Karpas-422 (cell line): ENCODE measurements at regions not wholly inside any gene's neighbourhood (a gene's known extent, or its start where the extent isn't known, plus 50 kb on each side); places are given as distances from the start of the nearest gene placed in this dataset.
A peak's percentile ranks its signal among the peaks of the same experiment; 100 is the strongest.

Source experiments
- DNase-seq: peaks from one replicate; pipeline ENCODE4 v3.0.0-alpha.2; 2015
- H2AFZ ChIP-seq: fragments of 200-600 bp; sonication (generic); 2 replicates; pipeline ENCODE4 v1.6.1; 2014; ENCODE audit warnings: antibody characterized with exemption, low read length, mixed read lengths
- H3K27ac ChIP-seq: fragments of 200-600 bp; sonication (generic); 2 replicates; pipeline ENCODE4 v1.5.1; 2014; ENCODE audit warnings: mild to moderate bottlenecking, low read length, moderate library complexity
- H3K27me3 ChIP-seq: fragments of 200-600 bp; sonication (generic); 2 replicates; pipeline ENCODE4 v1.6.1; 2014; ENCODE audit warnings: low read length, mixed read lengths
- H3K36me3 ChIP-seq: fragments of 200-600 bp; sonication (generic); 2 replicates; pipeline ENCODE4 v1.6.1; 2014; ENCODE audit warnings: low read length, mixed read lengths; ENCODE audit not compliant: insufficient read depth
- H3K4me1 ChIP-seq: fragments of 200-600 bp; sonication (generic); 2 replicates; pipeline ENCODE4 v1.6.1; 2014; ENCODE audit warnings: mild to moderate bottlenecking, low read length, mixed read lengths
- H3K4me2 ChIP-seq: fragments of 200-600 bp; sonication (generic); 2 replicates; pipeline ENCODE4 v1.6.1; 2014; ENCODE audit warnings: low read length, low read depth, mild to moderate bottlenecking; ENCODE audit not compliant: poor library complexity, severe bottlenecking
- H3K4me3 ChIP-seq: fragments of 200-600 bp; sonication (generic); 2 replicates; pipeline ENCODE4 v1.5.1; 2014; ENCODE audit warnings: mild to moderate bottlenecking, antibody characterized with exemption, low read length, mixed read lengths
- H3K79me2 ChIP-seq: fragments of 200-600 bp; sonication (generic); 2 replicates; pipeline ENCODE4 v1.6.1; 2014; ENCODE audit warnings: mild to moderate bottlenecking, low read length, mixed read lengths
- H3K9ac ChIP-seq: fragments of 200-600 bp; sonication (generic); 2 replicates; pipeline ENCODE4 v1.6.0; 2014; ENCODE audit warnings: low read length
- H3K9me2 ChIP-seq: fragments of 200-600 bp; sonication (generic), shearing (Covaris generic); replicated peaks from 2 replicates; pipeline ENCODE4 v1.6.0; 2014; ENCODE audit warnings: mild to moderate bottlenecking, low read length, moderate library complexity; ENCODE audit not compliant: insufficient read depth
- H3K9me3 ChIP-seq: fragments of 300-700, 200-600 bp; sonication (generic); 2 replicates; pipeline ENCODE4 v1.6.1; 2014; ENCODE audit warnings: low read length, mixed read lengths
- H4K20me1 ChIP-seq: fragments of 200-600 bp; sonication (generic); 2 replicates; pipeline ENCODE4 v1.6.1; 2014; ENCODE audit warnings: mild to moderate bottlenecking, antibody characterized with exemption, low read length, low read depth; ENCODE audit not compliant: insufficient read depth

DNA sequence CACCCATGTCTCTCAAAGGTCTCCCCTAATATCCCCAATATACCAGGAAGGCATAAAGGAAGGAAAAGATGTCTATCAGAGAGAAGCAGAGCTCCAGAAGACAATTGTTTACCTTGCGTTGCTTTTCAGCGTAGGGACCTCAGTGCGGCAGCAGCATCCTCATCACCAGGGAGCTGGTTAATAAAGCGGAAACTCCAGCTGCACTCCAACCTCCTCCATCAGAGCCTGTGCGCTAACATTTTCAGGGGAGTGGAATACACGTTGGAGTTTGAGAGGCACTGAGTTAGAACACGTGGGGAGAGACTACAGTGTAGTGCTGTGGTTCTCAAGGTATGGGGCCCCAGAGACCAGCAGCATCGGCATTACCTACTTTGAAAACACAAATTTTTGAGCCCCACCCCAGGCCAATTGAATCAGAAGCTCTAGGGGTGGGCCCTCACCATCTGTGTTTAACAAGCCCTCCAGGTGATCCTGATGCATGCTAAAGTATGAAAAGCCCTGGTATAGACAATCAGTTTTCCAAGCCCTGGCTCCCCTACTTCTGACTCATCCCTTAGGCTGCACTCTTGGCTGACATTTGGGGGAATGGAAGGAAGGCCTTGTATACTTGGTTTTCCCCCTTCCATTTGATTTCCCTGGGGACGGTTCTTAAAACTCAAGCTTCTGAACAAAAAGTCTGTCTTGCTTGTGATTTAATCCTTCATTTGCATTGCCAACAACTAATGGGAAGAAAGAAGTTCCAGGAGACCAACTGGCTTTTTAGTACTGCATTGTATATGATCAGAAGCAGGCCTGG is 419.0 kb upstream of the CCDC196 start:
- no peaks in the 10 kb centered on the region for H3K79me2 ChIP-seq
- H3K9me3 ChIP-seq = no peaks in the 10 kb centered on the region
- no peak overlapping the region for H3K4me3 ChIP-seq
- H3K36me3 ChIP-seq = no peaks in the 10 kb centered on the region
- no peaks in the 10 kb centered on the region for H3K27me3 ChIP-seq
- H3K4me1 ChIP-seq = no peaks in the 10 kb centered on the region
- DNase-seq = no peak
- no peaks in the 10 kb centered on the region for H4K20me1 ChIP-seq
- no peak overlapping the region for H3K27ac ChIP-seq
- H2AFZ ChIP-seq = no peak overlapping the region
- no peak overlapping the region for H3K4me2 ChIP-seq
- H3K9ac ChIP-seq = no peak overlapping the region
- H3K9me2 ChIP-seq = no peaks in the 10 kb centered on the region

- no peaks in the 10 kb centered on the region for H3K27me3 ChIP-seq
- H3K27ac ChIP-seq = no peak overlapping the region
- H3K4me3 ChIP-seq = no peak overlapping the region
- H3K9ac ChIP-seq = no peak overlapping the region
- H3K4me1 ChIP-seq = peaks cover under 1% of the 10 kb centered on the region
- no peak for DNase-seq
- no peaks in the 10 kb centered on the region for H3K79me2 ChIP-seq
- H4K20me1 ChIP-seq = no peaks in the 10 kb centered on the region
- H3K9me2 ChIP-seq = no peaks in the 10 kb centered on the region
- no peak overlapping the region for H3K4me2 ChIP-seq
- no peaks in the 10 kb centered on the region for H3K36me3 ChIP-seq
- H2AFZ ChIP-seq = no peak overlapping the region
- no peaks in the 10 kb centered on the region for H3K9me3 ChIP-seq
These were observed 417.1 kb upstream of the CCDC196 start for GRCh38 chr14:66069036-66069435.

DNA sequence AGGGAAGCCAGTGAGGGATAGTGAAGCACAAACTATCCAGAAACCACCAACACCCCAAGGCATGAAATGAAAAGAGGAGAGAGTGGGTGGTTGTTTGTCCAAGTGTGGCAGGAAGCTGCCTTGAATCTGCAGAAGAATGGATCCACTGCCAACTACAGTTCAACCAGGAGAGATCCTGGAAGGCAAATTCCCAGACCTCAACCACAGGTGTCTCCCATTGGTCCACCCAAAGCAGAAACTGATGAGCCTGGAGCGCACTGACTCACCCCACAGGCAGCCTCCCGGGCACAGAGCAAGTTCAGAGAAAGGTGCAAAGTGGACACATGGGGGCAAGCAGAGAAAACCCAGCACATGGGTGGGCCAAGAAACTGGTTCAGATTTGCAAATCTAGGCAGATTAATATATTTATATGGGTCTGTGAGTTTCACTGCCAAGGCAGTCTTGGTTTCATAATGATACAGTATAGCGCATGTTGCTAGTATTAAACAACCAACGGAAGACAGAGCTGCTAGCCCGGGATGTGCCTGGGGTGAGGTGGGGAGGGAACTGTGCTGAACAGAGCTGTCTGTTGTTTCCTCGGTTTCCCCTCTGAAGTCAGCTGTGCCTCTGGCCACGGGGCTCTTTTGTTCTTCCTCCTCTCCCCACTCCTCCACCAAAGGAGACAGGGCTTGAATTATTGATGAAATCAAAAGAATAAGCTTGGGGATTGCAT is 416.2 kb upstream of the CCDC196 start:
- Histone ChIP-seq H4K20me1 (no peaks in the 10 kb centered on the region), H3K4me3 (no peak overlapping the region), H3K9me2 (no peaks in the 10 kb centered on the region), H2AFZ (no peak overlapping the region), H3K79me2 (no peaks in the 10 kb centered on the region), H3K36me3 (no peaks in the 10 kb centered on the region), H3K27ac (no peak overlapping the region), H3K27me3 (no peaks in the 10 kb centered on the region), H3K4me2 (no peak overlapping the region), H3K9ac (no peak overlapping the region), H3K9me3 (no peaks in the 10 kb centered on the region), H3K4me1 (peaks cover 9% of the 10 kb centered on the region)
- DNase-seq = no peak

- no peaks in the 10 kb centered on the region for H3K9me2 ChIP-seq
- peak; percentile 90 for DNase-seq
- H4K20me1 ChIP-seq = no peaks in the 10 kb centered on the region
- no peaks in the 10 kb centered on the region for H3K9me3 ChIP-seq
- H3K27ac ChIP-seq = no peak overlapping the region
- no peaks in the 10 kb centered on the region for H3K36me3 ChIP-seq
- peaks cover 9% of the 10 kb centered on the region for H3K4me1 ChIP-seq
- no peak overlapping the region for H3K4me3 ChIP-seq
- no peaks in the 10 kb centered on the region for H3K79me2 ChIP-seq
- H2AFZ ChIP-seq = no peak overlapping the region
- H3K9ac ChIP-seq = no peak overlapping the region
- H3K4me2 ChIP-seq = no peak overlapping the region
- H3K27me3 ChIP-seq = no peaks in the 10 kb centered on the region
These were observed 415.4 kb upstream of the CCDC196 start for GRCh38 chr14:66070542-66071319.

GRCh38 chr14:66072190-66073084 is 413.7 kb upstream of the CCDC196 start:
- H3K9me2 ChIP-seq = no peaks in the 10 kb centered on the region
- H3K27me3 ChIP-seq = no peaks in the 10 kb centered on the region
- no peaks in the 10 kb centered on the region for H3K79me2 ChIP-seq
- H3K9ac ChIP-seq = no peak overlapping the region
- no peaks in the 10 kb centered on the region for H4K20me1 ChIP-seq
- no peak overlapping the region for H2AFZ ChIP-seq
- H3K4me1 ChIP-seq = peaks cover 9% of the 10 kb centered on the region
- DNase-seq = no peak
- no peak overlapping the region for H3K4me2 ChIP-seq
- H3K4me3 ChIP-seq = no peak overlapping the region
- H3K27ac ChIP-seq = no peak overlapping the region
- no peaks in the 10 kb centered on the region for H3K9me3 ChIP-seq
- no peaks in the 10 kb centered on the region for H3K36me3 ChIP-seq

DNA sequence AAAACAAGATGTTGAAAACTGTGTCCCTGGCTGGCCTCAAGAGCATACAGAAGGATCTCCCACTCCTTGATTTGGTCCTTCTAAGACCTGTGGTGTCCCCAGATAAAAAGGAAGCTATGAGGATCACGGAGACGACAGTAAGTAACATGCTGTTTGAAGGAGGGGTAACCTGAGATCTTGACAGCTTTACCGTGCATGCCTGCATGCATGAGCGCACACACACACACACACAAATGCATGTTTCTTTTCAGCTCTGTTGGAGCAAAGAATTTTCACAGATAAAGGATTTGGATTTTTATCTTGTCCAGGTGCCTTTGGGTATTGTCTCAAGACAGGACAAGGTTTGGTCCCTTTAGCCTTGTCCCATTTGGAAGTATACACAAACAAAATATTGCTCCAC is 411.6 kb upstream of the CCDC196 start:
- DNase-seq = peak; percentile 66
- no peak overlapping the region for H3K27ac ChIP-seq
- H3K4me1 ChIP-seq = peaks cover 9% of the 10 kb centered on the region
- H4K20me1 ChIP-seq = no peaks in the 10 kb centered on the region
- H3K27me3 ChIP-seq = no peaks in the 10 kb centered on the region
- H3K79me2 ChIP-seq = no peaks in the 10 kb centered on the region
- H3K4me2 ChIP-seq = peak overlapping the region; percentile 4
- no peak overlapping the region for H3K9ac ChIP-seq
- H3K4me3 ChIP-seq = no peak overlapping the region
- no peak overlapping the region for H2AFZ ChIP-seq
- no peaks in the 10 kb centered on the region for H3K36me3 ChIP-seq
- no peaks in the 10 kb centered on the region for H3K9me2 ChIP-seq
- H3K9me3 ChIP-seq = no peaks in the 10 kb centered on the region

DNA sequence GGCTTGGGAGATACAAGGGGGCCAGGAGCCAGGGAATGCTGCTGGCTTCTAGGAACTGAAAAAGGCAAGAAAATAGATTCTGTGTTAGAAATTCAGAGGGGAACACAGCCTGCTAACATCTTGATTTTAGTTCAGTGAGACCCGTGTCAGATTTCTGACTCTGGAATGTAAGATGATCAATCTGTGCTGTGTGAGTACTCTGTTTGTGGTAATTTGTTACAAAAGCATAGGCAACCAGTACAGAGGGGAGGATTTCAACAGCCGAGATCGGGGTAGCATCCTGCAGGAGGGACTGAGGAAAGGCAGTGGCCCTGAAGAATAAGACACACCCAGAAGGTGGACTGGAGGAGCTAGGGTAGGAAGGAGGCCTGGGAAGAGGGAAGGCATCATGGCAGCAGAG is 410.0 kb upstream of the CCDC196 start:
- no peaks in the 10 kb centered on the region for H3K27me3 ChIP-seq

More for the DNA sequence above, 410.0 kb upstream of the CCDC196 start:
- Histone ChIP-seq H2AFZ (no peak overlapping the region), H3K27ac (no peak overlapping the region), H3K9me3 (no peaks in the 10 kb centered on the region), H4K20me1 (no peaks in the 10 kb centered on the region), H3K9ac (no peak overlapping the region), H3K4me1 (peaks cover 9% of the 10 kb centered on the region), H3K36me3 (no peaks in the 10 kb centered on the region), H3K4me2 (no peak overlapping the region), H3K9me2 (no peaks in the 10 kb centered on the region), H3K4me3 (no peak overlapping the region), H3K79me2 (no peaks in the 10 kb centered on the region)
- no peak for DNase-seq
